ENCODE measurements at regions not wholly inside any gene's neighbourhood (a gene's known extent, or its start where the extent isn't known, plus 50 kb on each side); places are given as distances from the start of the nearest gene placed in this dataset.

DNA sequence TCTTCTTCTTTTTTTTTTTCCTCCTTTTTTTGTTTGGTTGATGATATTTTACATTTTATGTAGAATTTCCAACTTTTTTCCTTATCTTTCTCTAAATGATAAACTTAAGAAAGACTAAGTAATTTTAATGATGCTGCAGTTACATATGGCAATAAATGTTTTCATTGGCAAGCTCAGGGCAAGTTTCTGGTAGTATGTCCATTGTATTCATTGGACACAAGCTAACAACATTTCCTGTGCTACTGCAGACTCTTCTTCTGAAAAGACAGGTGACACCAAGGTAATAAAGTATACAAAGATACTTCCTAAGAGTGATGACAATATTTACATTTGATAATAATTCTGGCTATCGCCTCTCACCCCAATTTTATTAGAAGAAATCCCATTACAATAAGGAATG, 219.2 kb upstream of the NFIA start (continued):
- TF ChIP-seq ZNF396 (CRISPR knock-in tag; IDR thresholded peaks at IDR 0.05; ENCODE audit: borderline replicate concordance) (no peak), ATF2 (CRISPR knock-in tag; IDR thresholded peaks at IDR 0.05; ENCODE audit: borderline replicate concordance, low read depth) (no peak), ZNF671 (CRISPR knock-in tag; IDR thresholded peaks at IDR 0.05) (no peak), ESRRA (CRISPR knock-in tag; IDR thresholded peaks at IDR 0.05; ENCODE audit: borderline replicate concordance) (no peak), AFF4 (CRISPR knock-in tag; IDR thresholded peaks at IDR 0.05; ENCODE audit: borderline replicate concordance) (no peak), MXD4 (CRISPR knock-in tag; IDR thresholded peaks at IDR 0.05; ENCODE audit: borderline replicate concordance) (no peak), HMGA2 (CRISPR knock-in tag; IDR thresholded peaks at IDR 0.05) (no peak), CBFB (CRISPR knock-in tag; IDR thresholded peaks at IDR 0.05; ENCODE audit: low read depth) (no peak)
- TF ChIP-seq, protein P1, sequence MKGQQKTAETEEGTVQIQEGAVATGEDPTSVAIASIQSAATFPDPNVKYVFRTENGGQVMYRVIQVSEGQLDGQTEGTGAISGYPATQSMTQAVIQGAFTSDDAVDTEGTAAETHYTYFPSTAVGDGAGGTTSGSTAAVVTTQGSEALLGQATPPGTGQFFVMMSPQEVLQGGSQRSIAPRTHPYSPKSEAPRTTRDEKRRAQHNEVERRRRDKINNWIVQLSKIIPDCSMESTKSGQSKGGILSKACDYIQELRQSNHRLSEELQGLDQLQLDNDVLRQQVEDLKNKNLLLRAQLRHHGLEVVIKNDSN (CRISPR knock-in tag; IDR thresholded peaks at IDR 0.05) = no peak

GRCh38 chr1:60861961-60862567, 220.3 kb upstream of the NFIA start:
- Mint-ChIP-seq H3K4me3 (no peak overlapping the region), H3K27ac (0 out of 2 replicates have a peak overlapping the region, but pooled peaks have one; percentile 17), H3K4me1 (peaks cover 48% of the 10 kb centered on the region), H3K27me3 (ENCODE audit: low read depth) (no peaks in the 10 kb centered on the region), H3K36me3 (no peaks in the 10 kb centered on the region), H3K9me3 (no peaks in the 10 kb centered on the region)
- POLR2A ChIA-PET = no interaction called here
- no peak for DNase-seq (ENCODE audit: low spot score)
- peak; percentile 60 for ATAC-seq
- CTCF ChIA-PET = interaction anchor here (1.6 kb wide), 1 partner anchor 181 kb away, joined by 5 read pairs; no protein-coding TSS in a partner anchor
- TF ChIP-seq, protein P2, sequence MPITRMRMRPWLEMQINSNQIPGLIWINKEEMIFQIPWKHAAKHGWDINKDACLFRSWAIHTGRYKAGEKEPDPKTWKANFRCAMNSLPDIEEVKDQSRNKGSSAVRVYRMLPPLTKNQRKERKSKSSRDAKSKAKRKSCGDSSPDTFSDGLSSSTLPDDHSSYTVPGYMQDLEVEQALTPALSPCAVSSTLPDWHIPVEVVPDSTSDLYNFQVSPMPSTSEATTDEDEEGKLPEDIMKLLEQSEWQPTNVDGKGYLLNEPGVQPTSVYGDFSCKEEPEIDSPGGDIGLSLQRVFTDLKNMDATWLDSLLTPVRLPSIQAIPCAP (CRISPR knock-in tag; IDR thresholded peaks at IDR 0.05) = no peak
- no peak for TF ChIP-seq SP1 (CRISPR knock-in tag; conservative IDR thresholded peaks at IDR 0.05)
- TF ChIP-seq, protein P3, sequence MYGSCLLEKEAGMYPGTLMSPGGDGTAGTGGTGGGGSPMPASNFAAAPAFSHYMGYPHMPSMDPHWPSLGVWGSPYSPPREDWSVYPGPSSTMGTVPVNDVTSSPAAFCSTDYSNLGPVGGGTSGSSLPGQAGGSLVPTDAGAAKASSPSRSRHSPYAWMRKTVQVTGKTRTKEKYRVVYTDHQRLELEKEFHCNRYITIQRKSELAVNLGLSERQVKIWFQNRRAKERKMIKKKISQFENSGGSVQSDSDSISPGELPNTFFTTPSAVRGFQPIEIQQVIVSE (CRISPR knock-in tag; IDR thresholded peaks at IDR 0.05; ENCODE audit: borderline replicate concordance) = no peak
- TF ChIP-seq, protein P4, sequence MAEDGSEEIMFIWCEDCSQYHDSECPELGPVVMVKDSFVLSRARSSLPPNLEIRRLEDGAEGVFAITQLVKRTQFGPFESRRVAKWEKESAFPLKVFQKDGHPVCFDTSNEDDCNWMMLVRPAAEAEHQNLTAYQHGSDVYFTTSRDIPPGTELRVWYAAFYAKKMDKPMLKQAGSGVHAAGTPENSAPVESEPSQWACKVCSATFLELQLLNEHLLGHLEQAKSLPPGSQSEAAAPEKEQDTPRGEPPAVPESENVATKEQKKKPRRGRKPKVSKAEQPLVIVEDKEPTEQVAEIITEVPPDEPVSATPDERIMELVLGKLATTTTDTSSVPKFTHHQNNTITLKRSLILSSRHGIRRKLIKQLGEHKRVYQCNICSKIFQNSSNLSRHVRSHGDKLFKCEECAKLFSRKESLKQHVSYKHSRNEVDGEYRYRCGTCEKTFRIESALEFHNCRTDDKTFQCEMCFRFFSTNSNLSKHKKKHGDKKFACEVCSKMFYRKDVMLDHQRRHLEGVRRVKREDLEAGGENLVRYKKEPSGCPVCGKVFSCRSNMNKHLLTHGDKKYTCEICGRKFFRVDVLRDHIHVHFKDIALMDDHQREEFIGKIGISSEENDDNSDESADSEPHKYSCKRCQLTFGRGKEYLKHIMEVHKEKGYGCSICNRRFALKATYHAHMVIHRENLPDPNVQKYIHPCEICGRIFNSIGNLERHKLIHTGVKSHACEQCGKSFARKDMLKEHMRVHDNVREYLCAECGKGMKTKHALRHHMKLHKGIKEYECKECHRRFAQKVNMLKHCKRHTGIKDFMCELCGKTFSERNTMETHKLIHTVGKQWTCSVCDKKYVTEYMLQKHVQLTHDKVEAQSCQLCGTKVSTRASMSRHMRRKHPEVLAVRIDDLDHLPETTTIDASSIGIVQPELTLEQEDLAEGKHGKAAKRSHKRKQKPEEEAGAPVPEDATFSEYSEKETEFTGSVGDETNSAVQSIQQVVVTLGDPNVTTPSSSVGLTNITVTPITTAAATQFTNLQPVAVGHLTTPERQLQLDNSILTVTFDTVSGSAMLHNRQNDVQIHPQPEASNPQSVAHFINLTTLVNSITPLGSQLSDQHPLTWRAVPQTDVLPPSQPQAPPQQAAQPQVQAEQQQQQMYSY (CRISPR knock-in tag; IDR thresholded peaks at IDR 0.05) = no peak
- TF ChIP-seq, protein P5, sequence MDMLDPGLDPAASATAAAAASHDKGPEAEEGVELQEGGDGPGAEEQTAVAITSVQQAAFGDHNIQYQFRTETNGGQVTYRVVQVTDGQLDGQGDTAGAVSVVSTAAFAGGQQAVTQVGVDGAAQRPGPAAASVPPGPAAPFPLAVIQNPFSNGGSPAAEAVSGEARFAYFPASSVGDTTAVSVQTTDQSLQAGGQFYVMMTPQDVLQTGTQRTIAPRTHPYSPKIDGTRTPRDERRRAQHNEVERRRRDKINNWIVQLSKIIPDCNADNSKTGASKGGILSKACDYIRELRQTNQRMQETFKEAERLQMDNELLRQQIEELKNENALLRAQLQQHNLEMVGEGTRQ (CRISPR knock-in tag; IDR thresholded peaks at IDR 0.05) = peak; percentile 56
- TF ChIP-seq ZNF416 (CRISPR knock-in tag; IDR thresholded peaks at IDR 0.05) = no peak
- TF ChIP-seq, protein P1 (CRISPR knock-in tag; IDR thresholded peaks at IDR 0.05) = peak; percentile 40; the same call in 1 of the 2 replicates
- TF ChIP-seq, protein P6, sequence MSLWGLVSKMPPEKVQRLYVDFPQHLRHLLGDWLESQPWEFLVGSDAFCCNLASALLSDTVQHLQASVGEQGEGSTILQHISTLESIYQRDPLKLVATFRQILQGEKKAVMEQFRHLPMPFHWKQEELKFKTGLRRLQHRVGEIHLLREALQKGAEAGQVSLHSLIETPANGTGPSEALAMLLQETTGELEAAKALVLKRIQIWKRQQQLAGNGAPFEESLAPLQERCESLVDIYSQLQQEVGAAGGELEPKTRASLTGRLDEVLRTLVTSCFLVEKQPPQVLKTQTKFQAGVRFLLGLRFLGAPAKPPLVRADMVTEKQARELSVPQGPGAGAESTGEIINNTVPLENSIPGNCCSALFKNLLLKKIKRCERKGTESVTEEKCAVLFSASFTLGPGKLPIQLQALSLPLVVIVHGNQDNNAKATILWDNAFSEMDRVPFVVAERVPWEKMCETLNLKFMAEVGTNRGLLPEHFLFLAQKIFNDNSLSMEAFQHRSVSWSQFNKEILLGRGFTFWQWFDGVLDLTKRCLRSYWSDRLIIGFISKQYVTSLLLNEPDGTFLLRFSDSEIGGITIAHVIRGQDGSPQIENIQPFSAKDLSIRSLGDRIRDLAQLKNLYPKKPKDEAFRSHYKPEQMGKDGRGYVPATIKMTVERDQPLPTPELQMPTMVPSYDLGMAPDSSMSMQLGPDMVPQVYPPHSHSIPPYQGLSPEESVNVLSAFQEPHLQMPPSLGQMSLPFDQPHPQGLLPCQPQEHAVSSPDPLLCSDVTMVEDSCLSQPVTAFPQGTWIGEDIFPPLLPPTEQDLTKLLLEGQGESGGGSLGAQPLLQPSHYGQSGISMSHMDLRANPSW (CRISPR knock-in tag; conservative IDR thresholded peaks at IDR 0.05; ENCODE audit: low read depth) = no peak
- TF ChIP-seq ATF1 (CRISPR knock-in tag; IDR thresholded peaks at IDR 0.05) = no peak
- no peak for TF ChIP-seq ZNF138 (CRISPR knock-in tag; conservative IDR thresholded peaks at IDR 0.05)
- TF ChIP-seq ZNF396 (CRISPR knock-in tag; IDR thresholded peaks at IDR 0.05; ENCODE audit: borderline replicate concordance) = no peak
- no peak for TF ChIP-seq ELF4 (CRISPR knock-in tag; IDR thresholded peaks at IDR 0.05; ENCODE audit: low read depth)
